Tibial nerve (tissue), 3 donors: ENCODE measurements at regions not wholly inside any gene's neighbourhood (a gene's known extent, or its start where the extent isn't known, plus 50 kb on each side); places are given as distances from the start of the nearest gene placed in this dataset.

Source experiments
- CTCF ChIP-seq, 5 experiments: fragments of 200-600 bp in 3 of 5; fragments of 450-650 bp in 2 of 5; sonication (generic) in 3 of 5; IDR thresholded peaks; one replicate each; pipeline ENCODE4 v1.5.1; 2016 to 2019; ENCODE audit warnings: antibody characterized with exemption in 5 of 5, mild to moderate bottlenecking in 3 of 5, moderate library complexity in 2 of 5
- POLR2A ChIP-seq, 2 donors: fragments of 450-650 bp; IDR thresholded peaks; one replicate each; pipeline ENCODE4 v1.6.1; 2017; ENCODE audit warnings: antibody characterized with exemption in 2 of 2, mild to moderate bottlenecking in 2 of 2, moderate library complexity in 2 of 2

DNA sequence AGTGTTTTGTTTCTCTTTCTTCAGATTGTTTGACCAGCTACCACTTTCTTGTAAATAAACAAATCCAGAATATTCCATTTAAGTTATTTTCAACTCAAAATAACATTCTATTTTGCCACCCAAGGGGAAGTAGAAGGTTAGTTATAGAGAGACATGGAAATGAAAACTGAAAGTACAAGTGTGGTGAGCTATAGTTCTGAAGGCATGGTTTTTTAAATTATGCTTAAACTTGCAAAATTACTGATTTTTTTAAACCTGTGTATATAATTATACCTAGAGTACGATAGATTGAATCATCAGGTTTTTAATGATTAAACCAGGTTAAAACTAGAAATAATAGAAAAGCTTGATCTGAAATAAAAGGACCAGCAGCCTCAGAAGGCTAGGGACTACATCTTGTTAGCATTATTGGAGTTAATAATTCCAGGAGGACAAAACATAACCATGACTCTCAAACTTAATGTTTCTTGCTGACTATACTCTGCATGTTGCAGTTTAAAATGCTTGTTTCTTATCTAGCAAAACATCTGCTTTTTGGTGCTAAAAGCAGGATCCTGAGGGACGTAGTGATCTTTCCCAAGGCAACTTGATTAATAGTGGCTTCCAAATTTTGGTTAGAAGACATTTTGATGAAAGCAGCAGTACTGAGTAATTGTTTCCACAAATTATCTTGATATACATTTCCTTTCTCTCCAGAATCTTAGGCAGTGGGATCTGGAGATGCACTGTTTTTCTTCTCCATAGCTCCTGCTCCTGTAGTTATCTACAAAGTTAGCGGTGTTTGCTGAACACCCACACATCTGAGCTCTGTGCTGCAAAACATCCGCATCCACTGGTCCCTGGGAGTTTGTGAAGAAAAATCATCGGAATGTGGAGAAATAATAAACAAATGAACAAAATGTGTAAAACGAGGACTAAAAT, 327.2 kb upstream of the PKDCC start:
- TF ChIP-seq CTCF (IDR thresholded peaks at IDR 0.05) = no peak
- no peak for TF ChIP-seq POLR2A (IDR thresholded peaks at IDR 0.05)
